Mucosa of stomach (tissue), 1 donor: ENCODE measurements at regions not wholly inside any gene's neighbourhood (a gene's known extent, or its start where the extent isn't known, plus 50 kb on each side); places are given as distances from the start of the nearest gene placed in this dataset.

ENCODE experiments used
- H3K27me3 ChIP-seq: one replicate; pipeline ENCODE4 v1.7.0; 2013; ENCODE audit warnings: mild to moderate bottlenecking, low read length; ENCODE audit not compliant: control insufficient read depth, insufficient read depth
- H3K36me3 ChIP-seq: one replicate; pipeline ENCODE4 v1.7.0; 2013; ENCODE audit warnings: low read length; ENCODE audit not compliant: control insufficient read depth, insufficient read depth
- H3K4me1 ChIP-seq: one replicate; pipeline ENCODE4 v1.7.0; 2013; ENCODE audit warnings: mild to moderate bottlenecking, low read length; ENCODE audit not compliant: control insufficient read depth, insufficient read depth
- H3K4me3 ChIP-seq: one replicate; pipeline ENCODE4 v1.7.0; 2013; ENCODE audit warnings: low read length
- H3K9ac ChIP-seq: one replicate; pipeline ENCODE4 v1.7.0; 2013; ENCODE audit warnings: mild to moderate bottlenecking, low read length, moderate library complexity
- H3K9me3 ChIP-seq: one replicate; pipeline ENCODE4 v1.7.0; 2013; ENCODE audit warnings: mild to moderate bottlenecking, low read length, moderate library complexity; ENCODE audit not compliant: control insufficient read depth
- donor health status: Pancreatic carcinoma.

GRCh38 chr5:173830421-173830820 is 57.7 kb upstream of the CPEB4 start:
- no peaks in the 10 kb centered on the region for H3K27me3 ChIP-seq
- H3K9me3 ChIP-seq, result no peaks in the 10 kb centered on the region
- no peak overlapping the region for H3K4me3 ChIP-seq
- H3K36me3 ChIP-seq, result no peaks in the 10 kb centered on the region
- no peak overlapping the region for H3K9ac ChIP-seq
- no peaks in the 10 kb centered on the region for H3K4me1 ChIP-seq

GRCh38 chr5:173831196-173831914 is 56.8 kb upstream of the CPEB4 start:
- Histone ChIP-seq H3K9ac (no peak overlapping the region), H3K36me3 (no peaks in the 10 kb centered on the region), H3K4me1 (no peaks in the 10 kb centered on the region), H3K4me3 (no peak overlapping the region), H3K27me3 (no peaks in the 10 kb centered on the region), H3K9me3 (no peaks in the 10 kb centered on the region)

- Histone ChIP-seq H3K27me3 (no peaks in the 10 kb centered on the region), H3K9me3 (no peaks in the 10 kb centered on the region), H3K4me3 (no peak overlapping the region), H3K4me1 (no peaks in the 10 kb centered on the region), H3K9ac (no peak overlapping the region), H3K36me3 (no peaks in the 10 kb centered on the region)
These were observed 55.8 kb upstream of the CPEB4 start for GRCh38 chr5:173832386-173832785.

- Histone ChIP-seq H3K9me3 (no peaks in the 10 kb centered on the region), H3K36me3 (no peaks in the 10 kb centered on the region), H3K4me1 (no peaks in the 10 kb centered on the region), H3K9ac (no peak overlapping the region), H3K4me3 (no peak overlapping the region), H3K27me3 (no peaks in the 10 kb centered on the region)
These were observed 54.8 kb upstream of the CPEB4 start for GRCh38 chr5:173833196-173833985.

GRCh38 chr5:173834071-173834771 is 53.9 kb upstream of the CPEB4 start:
- no peaks in the 10 kb centered on the region for H3K9me3 ChIP-seq
- peaks cover 4% of the 10 kb centered on the region for H3K4me1 ChIP-seq
- no peaks in the 10 kb centered on the region for H3K36me3 ChIP-seq
- no peak overlapping the region for H3K4me3 ChIP-seq
- H3K9ac ChIP-seq, result no peak overlapping the region
- H3K27me3 ChIP-seq, result no peaks in the 10 kb centered on the region

GRCh38 chr5:173835131-173835530 is 53.0 kb upstream of the CPEB4 start:
- Histone ChIP-seq H3K4me1 (peaks cover 11% of the 10 kb centered on the region), H3K4me3 (no peak overlapping the region)

GRCh38 chr5:173835661-173836060 is 52.5 kb upstream of the CPEB4 start:
- H3K4me3 ChIP-seq, result no peak overlapping the region
- no peak overlapping the region for H3K9ac ChIP-seq
- H3K4me1 ChIP-seq, result peaks cover 11% of the 10 kb centered on the region
- no peaks in the 10 kb centered on the region for H3K36me3 ChIP-seq
- no peaks in the 10 kb centered on the region for H3K9me3 ChIP-seq
- H3K27me3 ChIP-seq, result no peaks in the 10 kb centered on the region

More at GRCh38 chr5:173835131-173835530, 53.0 kb upstream of the CPEB4 start:
- Histone ChIP-seq H3K9me3 (no peaks in the 10 kb centered on the region), H3K36me3 (no peaks in the 10 kb centered on the region), H3K9ac (no peak overlapping the region), H3K27me3 (no peaks in the 10 kb centered on the region)

GRCh38 chr5:173837654-173838053 is 50.5 kb upstream of the CPEB4 start:
- Histone ChIP-seq H3K4me1 (peaks cover 11% of the 10 kb centered on the region), H3K36me3 (no peaks in the 10 kb centered on the region), H3K9me3 (no peaks in the 10 kb centered on the region), H3K4me3 (no peak overlapping the region), H3K9ac (no peak overlapping the region), H3K27me3 (no peaks in the 10 kb centered on the region)
